Stimulated activated CD4-positive, alpha-beta T cell treated with anti-CD3 and anti-CD28 coated beads, Interleukin-4, amount 100 ng/mL, for 24 hours (primary cell): ENCODE measurements at regions not wholly inside any gene's neighbourhood (a gene's known extent, or its start where the extent isn't known, plus 50 kb on each side); places are given as distances from the start of the nearest gene placed in this dataset.

Experiments used
- DNase-seq: peaks from one replicate; pipeline ENCODE4 v3.0.0-alpha.2; 2020

- no peak for DNase-seq
Observed at GRCh38 chr17:34692920-34693319, 113.5 kb downstream of the TMEM132E start.
